ENCODE measurements at regions not wholly inside any gene's neighbourhood (a gene's known extent, or its start where the extent isn't known, plus 50 kb on each side); places are given as distances from the start of the nearest gene placed in this dataset.

- no peak overlapping the region for H3K4ac ChIP-seq (replicated peaks; ENCODE audit: insufficient read length, low read depth, low read length)
- no peaks in the 10 kb centered on the region for H3K9me3 ChIP-seq (ENCODE audit: insufficient read depth in 2 of 2, low read depth in 1 of 2, low read length in 1 of 2)
- FAIRE-seq (no peak), DNase-seq (ENCODE audit: low read depth in 1 of 2, low spot score in 2 of 2) (no peak)
- H4K8ac ChIP-seq (ENCODE audit: extremely low read depth, insufficient read depth, low read length) = no peak overlapping the region
- ChIA-PET CTCF (ENCODE audit: partially characterized antibody) (interaction anchor here (0.6 to 5.3 kb wide), 4 partner anchors 12 to 420 kb away, joined by 3 to 34 read pairs (median 9); no protein-coding TSS in a partner anchor), POLR2A (ENCODE audit: partially characterized antibody) (interaction anchor here (1.2 kb wide), 1 partner anchor 11 kb away, joined by 3 read pairs; no protein-coding TSS in a partner anchor)
- H2BK5ac ChIP-seq (ENCODE audit: low read depth, low read length) = no peak overlapping the region
- H2BK20ac ChIP-seq (ENCODE audit: low read length) = no peak overlapping the region
- H3K4me1 ChIP-seq (replicated peaks in 1 of 4; ENCODE audit: control insufficient read depth in 3 of 4, insufficient read depth in 4 of 4, low read length in 3 of 4) = no peaks in the 10 kb centered on the region
- H3K23ac ChIP-seq (ENCODE audit: insufficient read length) = no peak overlapping the region
- TF ChIP-seq TEAD4 (IDR thresholded peaks at IDR 0.05; ENCODE audit: low read depth, low read length) = no peak
- no peak for TF ChIP-seq HDAC2 (IDR thresholded peaks at IDR 0.05; ENCODE audit: borderline replicate concordance in 1 of 2, low read depth in 2 of 2, low read length in 2 of 2)
- no peak for TF ChIP-seq POU5F1 (IDR thresholded peaks at IDR 0.05; ENCODE audit: low read depth, low read length)
- TF ChIP-seq CTBP2 (IDR thresholded peaks at IDR 0.05; ENCODE audit: borderline replicate concordance, insufficient read depth, insufficient read length, low read length) = no peak
- TF ChIP-seq CEBPB (IDR thresholded peaks at IDR 0.05; ENCODE audit: low read depth, low read length) = no peak
- no peak for TF ChIP-seq CHD1 (IDR thresholded peaks at IDR 0.05; ENCODE audit: low read depth, low read length)
- no peak for TF ChIP-seq EZH2 (IDR thresholded peaks at IDR 0.05; ENCODE audit: low read depth, low read length, severe bottlenecking)
- no peak for TF ChIP-seq NRF1 (IDR thresholded peaks at IDR 0.05; ENCODE audit: low read depth, low read length)
- TF ChIP-seq HDAC6 (IDR thresholded peaks at IDR 0.05; ENCODE audit: low read depth, low read length) = no peak
- no peak for TF ChIP-seq BRCA1 (IDR thresholded peaks at IDR 0.05; ENCODE audit: low read depth, low read length)
- no peak for TF ChIP-seq SAP30 (IDR thresholded peaks at IDR 0.05; ENCODE audit: insufficient read depth, insufficient replicate concordance, low read length)
- no peak for TF ChIP-seq PHF8 (conservative IDR thresholded peaks at IDR 0.05; ENCODE audit: low read depth, low read length)
- TF ChIP-seq TAF7 (optimal IDR thresholded peaks at IDR 0.05; ENCODE audit: borderline replicate concordance, low read depth, low read length) = no peak
- no peak overlapping the region for H2BK12ac ChIP-seq (ENCODE audit: low read depth, low read length)
- no peak overlapping the region for H2AFZ ChIP-seq (ENCODE audit: low read length)
- no peaks in the 10 kb centered on the region for H3K79me2 ChIP-seq (ENCODE audit: control insufficient read depth in 1 of 2, insufficient read depth in 2 of 2, low read length in 2 of 2)
- no peak overlapping the region for H2BK120ac ChIP-seq (replicated peaks; ENCODE audit: low read depth, low read length)
- no peak overlapping the region for H3K4me3 ChIP-seq (ENCODE audit: extremely low read depth in 1 of 4, insufficient read depth in 2 of 4, low read depth in 3 of 4, low read length in 4 of 4)
- H3K14ac ChIP-seq (ENCODE audit: insufficient read length) = no peak overlapping the region
- H3K79me1 ChIP-seq (ENCODE audit: low read depth, low read length) = no peaks in the 10 kb centered on the region
- H3K18ac ChIP-seq (ENCODE audit: extremely low read depth, low read length) = no peak overlapping the region
- no peaks in the 10 kb centered on the region for H4K20me1 ChIP-seq (replicated peaks in 1 of 2; ENCODE audit: control insufficient read depth in 1 of 2, insufficient read depth in 2 of 2, low read length in 2 of 2)
- H4K5ac ChIP-seq (ENCODE audit: insufficient read length, low read depth, low read length) = no peak overlapping the region
- no peak overlapping the region for H4K91ac ChIP-seq (replicated peaks; ENCODE audit: insufficient read length, low read length)
- no peak overlapping the region for H2AK5ac ChIP-seq (ENCODE audit: low read depth, low read length)
- H3K56ac ChIP-seq (replicated peaks; ENCODE audit: insufficient read length, low read depth, low read length) = no peak overlapping the region
- H3K4me2 ChIP-seq (ENCODE audit: insufficient read depth in 1 of 2, low read depth in 2 of 2, low read length in 2 of 2) = no peak overlapping the region
- H3K27ac ChIP-seq (ENCODE audit: low read depth, low read length) = no peak overlapping the region
- no peaks in the 10 kb centered on the region for H3K36me3 ChIP-seq (ENCODE audit: control insufficient read depth in 2 of 4, insufficient read depth in 4 of 4, low read length in 3 of 4)
- H3K23me2 ChIP-seq (ENCODE audit: low read depth, low read length) = no peaks in the 10 kb centered on the region
- H2BK15ac ChIP-seq (ENCODE audit: low read length) = 0 out of 2 replicates have a peak overlapping the region, but pooled peaks have one; percentile 46
- 93% methylated on average over 1 of the region's 1 CpG; no CpG with 5 or more reads in 1 of the 2 experiments for WGBS, 2 experiments (ENCODE audit: extremely low coverage in 1 of 2, insufficient coverage in 1 of 2, insufficient read length in 1 of 2, insufficient replicate concordance in 2 of 2, low coverage in 1 of 2, low lambda C conversion rate in 2 of 2, missing lambda C conversion rate in 1 of 2)
- no peak overlapping the region for H3K9ac ChIP-seq (replicated peaks in 1 of 4; ENCODE audit: extremely low read depth in 1 of 4, low read depth in 3 of 4, low read length in 3 of 4)
- no peaks in the 10 kb centered on the region for H3K27me3 ChIP-seq (replicated peaks in 1 of 4; ENCODE audit: control insufficient read depth in 3 of 4, extremely low read depth in 1 of 4, insufficient read depth in 3 of 4, low read length in 3 of 4)
These were observed 82.9 kb upstream of the SPATA12 start for GRCh38 chr3:56977561-56977889.
